ENCODE measurements at regions not wholly inside any gene's neighbourhood (a gene's known extent, or its start where the extent isn't known, plus 50 kb on each side); places are given as distances from the start of the nearest gene placed in this dataset.

- no peaks in the 10 kb centered on the region for H3K36me3 ChIP-seq (ENCODE audit: control insufficient read depth, insufficient read depth, low read length)
- ChIA-PET POLR2A (no interaction called here), CTCF (interaction anchor here (0.7 to 0.8 kb wide), 2 partner anchors 65 to 67 kb away, joined by 3 to 4 read pairs; partner anchors contain the start of gene NOG)
- TF ChIP-seq CTCF (IDR thresholded peaks at IDR 0.05; ENCODE audit: insufficient read depth, low read depth, low read length) = no peak
- H3K27me3 ChIP-seq (ENCODE audit: control insufficient read depth, insufficient read depth, low read length) = 0 out of 2 replicates have a peak, but pooled peaks cover 2% of the 10 kb centered on the region
- no peak for DNase-seq (ENCODE audit: low read depth)
- H3K4me3 ChIP-seq (ENCODE audit: low read depth, low read length) = no peak overlapping the region
These were observed 65.1 kb downstream of the NOG start for GRCh38 chr17:56658648-56659047.

GRCh38 chr17:56659622-56660021, 66.1 kb downstream of the NOG start:
- POLR2A ChIA-PET = no interaction called here
- no peak for DNase-seq (ENCODE audit: low read depth)
- TF ChIP-seq CTCF (IDR thresholded peaks at IDR 0.05; ENCODE audit: insufficient read depth, low read depth, low read length) = no peak
- Histone ChIP-seq H3K36me3 (ENCODE audit: control insufficient read depth, insufficient read depth, low read length) (no peaks in the 10 kb centered on the region), H3K4me3 (ENCODE audit: low read depth, low read length) (no peak overlapping the region), H3K27me3 (ENCODE audit: control insufficient read depth, insufficient read depth, low read length) (0 out of 2 replicates have a peak, but pooled peaks cover 2% of the 10 kb centered on the region)
- CTCF ChIA-PET = interaction anchor here (0.8 to 0.9 kb wide), 2 partner anchors 66 to 67 kb away, joined by 3 read pairs; partner anchors contain the start of gene NOG

GRCh38 chr17:56661906-56662305, 68.4 kb downstream of the NOG start:
- H3K27me3 ChIP-seq (ENCODE audit: control insufficient read depth, insufficient read depth, low read length) = peaks cover 6% of the 10 kb centered on the region
- H3K4me3 ChIP-seq (ENCODE audit: low read depth, low read length) = no peak overlapping the region
- TF ChIP-seq CTCF (IDR thresholded peaks at IDR 0.05; ENCODE audit: insufficient read depth, low read depth, low read length) = no peak
- POLR2A ChIA-PET = no interaction called here
- H3K36me3 ChIP-seq (ENCODE audit: control insufficient read depth, insufficient read depth, low read length) = no peaks in the 10 kb centered on the region
- CTCF ChIA-PET = interaction anchor here (1.0 kb wide), 1 partner anchor 9 kb away, joined by 4 read pairs; no protein-coding TSS in a partner anchor
- no peak for DNase-seq (ENCODE audit: low read depth)

GRCh38 chr17:56665864-56666263, 72.4 kb downstream of the NOG start:
- H3K27me3 ChIP-seq (ENCODE audit: control insufficient read depth, insufficient read depth, low read length) = peaks cover 6% of the 10 kb centered on the region
- H3K36me3 ChIP-seq (ENCODE audit: control insufficient read depth, insufficient read depth, low read length) = no peaks in the 10 kb centered on the region
- no peak overlapping the region for H3K4me3 ChIP-seq (ENCODE audit: low read depth, low read length)
- POLR2A ChIA-PET = no interaction called here
- TF ChIP-seq CTCF (IDR thresholded peaks at IDR 0.05; ENCODE audit: insufficient read depth, low read depth, low read length) = no peak
- DNase-seq (ENCODE audit: low read depth) = no peak
- CTCF ChIA-PET = no interaction called here

GRCh38 chr17:56667925-56668458, 74.5 kb downstream of the NOG start:
- Histone ChIP-seq H3K36me3 (ENCODE audit: control insufficient read depth, insufficient read depth, low read length) (no peaks in the 10 kb centered on the region), H3K27me3 (ENCODE audit: control insufficient read depth, insufficient read depth, low read length) (peaks cover 10% of the 10 kb centered on the region), H3K4me3 (ENCODE audit: low read depth, low read length) (no peak overlapping the region)
- CTCF ChIA-PET = interaction anchor here (0.6 to 1.2 kb wide), 3 partner anchors 12 to 273 kb away, joined by 3 read pairs; no protein-coding TSS in a partner anchor
- POLR2A ChIA-PET = no interaction called here
- no peak for TF ChIP-seq CTCF (IDR thresholded peaks at IDR 0.05; ENCODE audit: insufficient read depth, low read depth, low read length)
- DNase-seq (ENCODE audit: low read depth) = no peak
